G401.6 (cell line): ENCODE measurements at regions not wholly inside any gene's neighbourhood (a gene's known extent, or its start where the extent isn't known, plus 50 kb on each side); places are given as distances from the start of the nearest gene placed in this dataset.
"Not testable (repeated sequence)": the region's sequence is repeated elsewhere in the genome, so short reads cannot be mapped to it uniquely, and the experiment has no call there.

Experiments
- FAIRE-seq: peaks from 2 replicates; lab custom pipeline; 2012; peaks lifted over from hg19 to GRCh38; lab: Jason Lieb, UNC

- no peak for FAIRE-seq
Measured at GRCh38 chr1:37323486-37324377, 150.6 kb upstream of the ZC3H12A start.

- FAIRE-seq = no peak
Measured at GRCh38 chr1:37325010-37325409, 149.4 kb upstream of the ZC3H12A start.

- FAIRE-seq = no peak
Measured at GRCh38 chr1:37325509-37326437, 148.6 kb upstream of the ZC3H12A start.

GRCh38 chr1:37332126-37332525 is 142.3 kb upstream of the ZC3H12A start:
- FAIRE-seq = no peak

GRCh38 chr1:37338658-37339057 is 135.7 kb upstream of the ZC3H12A start:
- no peak for FAIRE-seq

- FAIRE-seq = no peak
Measured at GRCh38 chr1:37342736-37343135, 131.6 kb upstream of the ZC3H12A start.

- FAIRE-seq = no peak
Measured at GRCh38 chr1:37347104-37347649, 127.2 kb upstream of the ZC3H12A start.

GRCh38 chr1:37353871-37354270 is 120.5 kb upstream of the ZC3H12A start:
- no peak for FAIRE-seq

- no peak for FAIRE-seq
Measured at GRCh38 chr1:37354876-37355650, 119.3 kb upstream of the ZC3H12A start.

- no peak for FAIRE-seq
Measured at GRCh38 chr1:37358992-37359391, 115.4 kb upstream of the ZC3H12A start.

- no peak for FAIRE-seq
Measured at GRCh38 chr1:37360011-37360410, 114.4 kb upstream of the ZC3H12A start.

- no peak for FAIRE-seq
Measured at GRCh38 chr1:37362594-37363385, 111.6 kb upstream of the ZC3H12A start.

- no peak for FAIRE-seq
Measured at GRCh38 chr1:37363535-37363934, 110.8 kb upstream of the ZC3H12A start.

- FAIRE-seq = not testable (repeated sequence)
Measured at GRCh38 chr1:37368665-37369315, 105.6 kb upstream of the ZC3H12A start.

GRCh38 chr1:37372302-37372701 is 102.1 kb upstream of the ZC3H12A start:
- FAIRE-seq = no peak

- FAIRE-seq = no peak
Measured at GRCh38 chr1:37372711-37373110, 101.7 kb upstream of the ZC3H12A start.

- FAIRE-seq = no peak
Measured at GRCh38 chr1:37373413-37373812, 101.0 kb upstream of the ZC3H12A start.

GRCh38 chr1:37380546-37380945 is 93.8 kb upstream of the ZC3H12A start:
- FAIRE-seq = not testable (repeated sequence)

GRCh38 chr1:37387854-37388253 is 86.5 kb upstream of the ZC3H12A start:
- FAIRE-seq = no peak

GRCh38 chr1:37389327-37389726 is 85.1 kb upstream of the ZC3H12A start:
- no peak for FAIRE-seq
